ENCODE measurements at regions not wholly inside any gene's neighbourhood (a gene's known extent, or its start where the extent isn't known, plus 50 kb on each side); places are given as distances from the start of the nearest gene placed in this dataset.

GRCh38 chr7:113389112-113389646 is 270.8 kb upstream of the SMIM30 start:
- TF ChIP-seq POLR2A (IDR thresholded peaks at IDR 0.05; ENCODE audit: low read depth) (no peak), CTCF (IDR thresholded peaks at IDR 0.05) (no peak), EP300 (IDR thresholded peaks at IDR 0.05) (no peak)

Data from esophagus muscularis mucosa (tissue), 4 donors.